ENCODE measurements at regions not wholly inside any gene's neighbourhood (a gene's known extent, or its start where the extent isn't known, plus 50 kb on each side); places are given as distances from the start of the nearest gene placed in this dataset.
"Not testable (repeated sequence)": the region's sequence is repeated elsewhere in the genome, so short reads cannot be mapped to it uniquely, and the experiment has no call there.

- no peak for TF ChIP-seq CTCF (IDR thresholded peaks at IDR 0.05; ENCODE audit: extremely low read depth, missing control alignments)
- DNase-seq (ENCODE audit: low spot score), result no peak
Observed at GRCh38 chr14:101313268-101313667, 248.0 kb upstream of the DIO3 start.

GRCh38 chr14:101315802-101316296 lies 245.4 kb upstream of the DIO3 start:
- DNase-seq (ENCODE audit: low spot score), result no peak
- no peak for TF ChIP-seq CTCF (IDR thresholded peaks at IDR 0.05; ENCODE audit: extremely low read depth, missing control alignments)

GRCh38 chr14:101318271-101318670 lies 243.0 kb upstream of the DIO3 start:
- no peak for DNase-seq (ENCODE audit: low spot score)
- no peak for TF ChIP-seq CTCF (IDR thresholded peaks at IDR 0.05; ENCODE audit: extremely low read depth, missing control alignments)

- TF ChIP-seq CTCF (IDR thresholded peaks at IDR 0.05; ENCODE audit: extremely low read depth, missing control alignments), result no peak
- no peak for DNase-seq (ENCODE audit: low spot score)
Observed at GRCh38 chr14:101320396-101320795, 240.9 kb upstream of the DIO3 start.

GRCh38 chr14:101322223-101322622 lies 239.1 kb upstream of the DIO3 start:
- TF ChIP-seq CTCF (IDR thresholded peaks at IDR 0.05; ENCODE audit: extremely low read depth, missing control alignments), result no peak
- no peak for DNase-seq (ENCODE audit: low spot score)

- TF ChIP-seq CTCF (IDR thresholded peaks at IDR 0.05; ENCODE audit: extremely low read depth, missing control alignments), result no peak
- no peak for DNase-seq (ENCODE audit: low spot score)
Observed at GRCh38 chr14:101323111-101323510, 238.2 kb upstream of the DIO3 start.

GRCh38 chr14:101323614-101324235 lies 237.6 kb upstream of the DIO3 start:
- DNase-seq (ENCODE audit: low spot score), result not testable (repeated sequence)

GRCh38 chr14:101325319-101325718 lies 236.0 kb upstream of the DIO3 start:
- DNase-seq (ENCODE audit: low spot score), result no peak
- no peak for TF ChIP-seq CTCF (IDR thresholded peaks at IDR 0.05; ENCODE audit: extremely low read depth, missing control alignments)

All from GM20000 (cell line).